Panc1 (cell line): ENCODE measurements at regions not wholly inside any gene's neighbourhood (a gene's known extent, or its start where the extent isn't known, plus 50 kb on each side); places are given as distances from the start of the nearest gene placed in this dataset.

Experiments used
- ATAC-seq: fragments of 200-7000 bp; cut with Tn5 transposase; 2 replicates; pipeline ENCODE4 v1.9.1; 2020; ENCODE audit warnings: mild to moderate bottlenecking, moderate library complexity
- BruUV-seq: library from RNA; stranded (reverse); fragments of 400-500 nt; replicated peaks from 2 replicates; lab custom pipeline; 2021; lab: Mats Ljungman, UMichigan
- CTCF ChIA-PET: fragments of 300-600 bp; sonication (Branson Sonifier 250); formaldehyde crosslinking; loops from one replicate; lab custom pipeline; 2022; ENCODE audit warnings: antibody characterized with exemption; lab: Charles Lee
- POLR2A ChIA-PET: fragments of 300-600 bp; sonication (Branson Sonifier 250); formaldehyde crosslinking; loops from one replicate; lab custom pipeline; 2022; ENCODE audit warnings: antibody characterized with exemption; lab: Charles Lee
- DNase-seq: peaks from one replicate; pipeline ENCODE4 v3.0.0-alpha.2; 2010; ENCODE audit warnings: low read depth, low spot score
- H3K27ac ChIP-seq: 2 replicates; pipeline ENCODE4 v1.5.1; 2011; ENCODE audit warnings: mild to moderate bottlenecking, low read length, inconsistent platforms
- H3K27me3 ChIP-seq: fragments of 200-500 bp; sonication (Bioruptor generic); 2 replicates; pipeline ENCODE4 v1.6.0; 2014; ENCODE audit warnings: low read length, inconsistent platforms; ENCODE audit not compliant: control insufficient read depth, insufficient read depth
- H3K36me3 ChIP-seq: fragments of 200-500 bp; sonication (Bioruptor generic); 2 replicates; pipeline ENCODE4 v1.5.1; 2014; ENCODE audit warnings: inconsistent platforms, mild to moderate bottlenecking, low read length, moderate library complexity; ENCODE audit not compliant: control insufficient read depth, insufficient read depth
- H3K4me1 ChIP-seq: 2 replicates; pipeline ENCODE4 v1.5.1; 2011; ENCODE audit warnings: inconsistent platforms, mild to moderate bottlenecking, low read length, moderate library complexity; ENCODE audit not compliant: control insufficient read depth, insufficient read depth
- H3K4me3 ChIP-seq, 2 experiments: 2 replicates each; pipeline ENCODE4 v1.5.1; 2011 to 2012; ENCODE audit warnings: low read depth in 2 of 2, low read length in 2 of 2, mild to moderate bottlenecking in 2 of 2, inconsistent platforms in 1 of 2, moderate library complexity in 1 of 2
- H3K9me3 ChIP-seq: fragments of 200-500 bp; sonication (Bioruptor generic); 2 replicates; pipeline ENCODE4 v1.5.1; 2014; ENCODE audit warnings: low read depth, mild to moderate bottlenecking, inconsistent platforms, low read length, moderate library complexity; ENCODE audit not compliant: control insufficient read depth, insufficient read depth
- CTCF ChIP-seq: fragments of 450-650 bp; IDR thresholded peaks from 2 replicates; pipeline ENCODE4 v1.5.1; 2017; ENCODE audit warnings: mild to moderate bottlenecking
- POLR2AphosphoS5 ChIP-seq: IDR thresholded peaks from 2 replicates; pipeline ENCODE4 v1.6.1; 2012; ENCODE audit warnings: mild to moderate bottlenecking, low read depth, low read length, moderate library complexity
- REST ChIP-seq, 2 experiments: IDR thresholded peaks; 2 replicates each; pipeline ENCODE4 v1.6.1; 2011 to 2012; ENCODE audit warnings: low read depth in 2 of 2, control low read depth in 1 of 2, low read length in 1 of 2, mild to moderate bottlenecking in 1 of 2, moderate library complexity in 1 of 2; ENCODE audit not compliant: insufficient read depth in 1 of 2
- SIN3A ChIP-seq: IDR thresholded peaks from 2 replicates; pipeline ENCODE4 v1.6.1; 2012; ENCODE audit warnings: low read depth, mild to moderate bottlenecking, low read length, moderate library complexity, borderline replicate concordance; ENCODE audit not compliant: insufficient read depth
- TCF7L2 ChIP-seq: IDR thresholded peaks from 2 replicates; pipeline ENCODE4 v1.6.1; 2011; ENCODE audit warnings: mild to moderate bottlenecking, low read depth, low read length, inconsistent platforms
- in situ Hi-C: cut with HindIII; loops from 2 replicates; pipeline ENCODE4 v1.10.0; 2016; ENCODE audit warnings: low sequenced_read_pairs, low pct_unique_long_range_greater_than_20kb
- intact Hi-C: fragments of 100-400 bp; cut with micrococcal nuclease; formaldehyde crosslinking; loops from one replicate; pipeline ENCODE4 v1.10.0; 2022; ENCODE audit not compliant: unreplicated experiment

- CTCF ChIA-PET, result no interaction called here
- H3K27me3 ChIP-seq, result no peaks in the 10 kb centered on the region
- no TSS peak for BruUV-seq
- no peaks in the 10 kb centered on the region for H3K9me3 ChIP-seq
- intact Hi-C loops (no loop called here), in situ Hi-C loops (no loop called here)
- no peaks in the 10 kb centered on the region for H3K4me1 ChIP-seq
- H3K36me3 ChIP-seq, result no peaks in the 10 kb centered on the region
- no peak overlapping the region for H3K4me3 ChIP-seq
- H3K27ac ChIP-seq, result no peak overlapping the region
- POLR2A ChIA-PET, result no interaction called here
- DNase-seq (no peak), ATAC-seq (no peak)
- TF ChIP-seq CTCF, result no peak
- TF ChIP-seq SIN3A, result no peak
- no peak for TF ChIP-seq REST (IDR thresholded peaks at IDR 0.05; ENCODE audit: insufficient read depth in 1 of 2, low read depth in 2 of 2, low read length in 1 of 2)
- no peak for TF ChIP-seq TCF7L2
- no peak for TF ChIP-seq POLR2AphosphoS5
Observed at GRCh38 chr2:52542297-52542696, 1225.3 kb upstream of the CHAC2 start.

- H3K36me3 ChIP-seq, result no peaks in the 10 kb centered on the region
- DNase-seq, result no peak
- no peaks in the 10 kb centered on the region for H3K27me3 ChIP-seq
- H3K9me3 ChIP-seq, result no peaks in the 10 kb centered on the region
- no peak for ATAC-seq
- intact Hi-C loops, result no loop called here
- TF ChIP-seq SIN3A, result no peak
- TF ChIP-seq POLR2AphosphoS5, result no peak
- TF ChIP-seq CTCF, result no peak
- TF ChIP-seq TCF7L2, result no peak
- no peak for TF ChIP-seq REST (IDR thresholded peaks at IDR 0.05; ENCODE audit: insufficient read depth in 1 of 2, low read depth in 2 of 2, low read length in 1 of 2)
- ChIA-PET CTCF (no interaction called here), POLR2A (no interaction called here)
- H3K4me3 ChIP-seq, result no peak overlapping the region
- in situ Hi-C loops, result no loop called here
- BruUV-seq, result no TSS peak
- no peak overlapping the region for H3K27ac ChIP-seq
- no peaks in the 10 kb centered on the region for H3K4me1 ChIP-seq
Observed at GRCh38 chr2:52539026-52539970, 1228.3 kb upstream of the CHAC2 start.
